ENCODE measurements at regions not wholly inside any gene's neighbourhood (a gene's known extent, or its start where the extent isn't known, plus 50 kb on each side); places are given as distances from the start of the nearest gene placed in this dataset.

GRCh38 chr4:56259655-56260054 lies 127.6 kb downstream of the AASDH start:
- WGBS, 2 experiments (ENCODE audit: extremely low coverage in 1 of 2, insufficient coverage in 1 of 2, insufficient read length in 1 of 2, insufficient replicate concordance in 2 of 2, low coverage in 1 of 2, low lambda C conversion rate in 2 of 2, missing lambda C conversion rate in 1 of 2): 79% methylated on average over 2 of the region's 2 CpGs; no CpG with 5 or more reads in 1 of the 2 experiments
- no peak overlapping the region for H3K56ac ChIP-seq (replicated peaks; ENCODE audit: insufficient read length, low read depth, low read length)
- peaks cover 0 to 7% (median 0%) of the 10 kb centered on the region in 4 experiments; a peak in 1 of 8 replicates for H3K36me3 ChIP-seq (ENCODE audit: control insufficient read depth in 2 of 4, insufficient read depth in 4 of 4, low read length in 3 of 4)
- no peak overlapping the region for H3K4ac ChIP-seq (replicated peaks; ENCODE audit: insufficient read length, low read depth, low read length)
- H2BK5ac ChIP-seq (ENCODE audit: low read depth, low read length): no peak overlapping the region
- H4K5ac ChIP-seq (ENCODE audit: insufficient read length, low read depth, low read length): no peak overlapping the region
- no peak overlapping the region for H4K8ac ChIP-seq (ENCODE audit: extremely low read depth, insufficient read depth, low read length)
- peaks cover 0 to 2% (median 0%) of the 10 kb centered on the region in 4 experiments; a peak in 1 of 7 replicates for H3K4me1 ChIP-seq (replicated peaks in 1 of 4; ENCODE audit: control insufficient read depth in 3 of 4, insufficient read depth in 4 of 4, low read length in 3 of 4)
- FAIRE-seq: no peak
- H3K27me3 ChIP-seq (replicated peaks in 1 of 4; ENCODE audit: control insufficient read depth in 3 of 4, extremely low read depth in 1 of 4, insufficient read depth in 3 of 4, low read length in 3 of 4): no peaks in the 10 kb centered on the region
- POLR2A ChIA-PET (ENCODE audit: partially characterized antibody): interaction anchor here (1.0 kb wide), 1 partner anchor 94 kb away, joined by 3 read pairs; no protein-coding TSS in a partner anchor
- H3K79me2 ChIP-seq (ENCODE audit: control insufficient read depth in 1 of 2, insufficient read depth in 2 of 2, low read length in 2 of 2): no peaks in the 10 kb centered on the region
- CTCF ChIA-PET (ENCODE audit: partially characterized antibody): interaction anchor here (0.5 to 1.7 kb wide), 4 partner anchors 19 to 397 kb away, joined by 3 to 6 read pairs (median 3); no protein-coding TSS in a partner anchor
- H3K9ac ChIP-seq (replicated peaks in 1 of 4; ENCODE audit: extremely low read depth in 1 of 4, low read depth in 3 of 4, low read length in 3 of 4): no peak overlapping the region
- H3K4me2 ChIP-seq (ENCODE audit: insufficient read depth in 1 of 2, low read depth in 2 of 2, low read length in 2 of 2): no peak overlapping the region
- no peak overlapping the region for H2AK5ac ChIP-seq (ENCODE audit: low read depth, low read length)
- no peak overlapping the region for H3K14ac ChIP-seq (ENCODE audit: insufficient read length)
- no peak for TF ChIP-seq POU5F1 (IDR thresholded peaks at IDR 0.05; ENCODE audit: low read depth, low read length)
- no peak for TF ChIP-seq KDM5A (IDR thresholded peaks at IDR 0.05; ENCODE audit: low read length)
- no peak for TF ChIP-seq NRF1 (IDR thresholded peaks at IDR 0.05; ENCODE audit: low read depth, low read length)
- TF ChIP-seq USF2 (IDR thresholded peaks at IDR 0.05; ENCODE audit: low read length): no peak
- TF ChIP-seq ZNF274 (IDR thresholded peaks at IDR 0.05; ENCODE audit: borderline replicate concordance, extremely low read depth, low read length): no peak
- no peak for TF ChIP-seq SP2 (IDR thresholded peaks at IDR 0.05; ENCODE audit: low read length)
- TF ChIP-seq YY1 (IDR thresholded peaks at IDR 0.05; ENCODE audit: low read depth, low read length): no peak
- TF ChIP-seq SP1 (IDR thresholded peaks at IDR 0.05; ENCODE audit: low read depth, low read length): no peak
- no peak for TF ChIP-seq KDM4A (IDR thresholded peaks at IDR 0.05; ENCODE audit: low read depth, low read length, severe bottlenecking)
- no peak for TF ChIP-seq RFX5 (IDR thresholded peaks at IDR 0.05; ENCODE audit: borderline replicate concordance, low read depth, low read length)
- TF ChIP-seq EGR1 (IDR thresholded peaks at IDR 0.05; ENCODE audit: borderline replicate concordance, low read depth, low read length): no peak
- TF ChIP-seq JUN (IDR thresholded peaks at IDR 0.05; ENCODE audit: low read depth, low read length): no peak
- TF ChIP-seq ATF3 (IDR thresholded peaks at IDR 0.05; ENCODE audit: insufficient read depth, low read depth, low read length): no peak
- no peaks in the 10 kb centered on the region for H3K79me1 ChIP-seq (ENCODE audit: low read depth, low read length)
- no peak overlapping the region for H2AFZ ChIP-seq (ENCODE audit: low read length)
- H3K4me3 ChIP-seq (ENCODE audit: extremely low read depth in 1 of 4, insufficient read depth in 2 of 4, low read depth in 3 of 4, low read length in 4 of 4): no peak overlapping the region
- H3K23me2 ChIP-seq (ENCODE audit: low read depth, low read length): no peaks in the 10 kb centered on the region
- no peak overlapping the region for H3K27ac ChIP-seq (ENCODE audit: low read depth, low read length)
- peaks cover 0 to 2% of the 10 kb centered on the region in 2 experiments for H4K20me1 ChIP-seq (replicated peaks in 1 of 2; ENCODE audit: control insufficient read depth in 1 of 2, insufficient read depth in 2 of 2, low read length in 2 of 2)
- DNase-seq (ENCODE audit: low read depth in 1 of 2, low spot score in 2 of 2): no peak
- H3K18ac ChIP-seq (ENCODE audit: extremely low read depth, low read length): no peak overlapping the region
- no peak overlapping the region for H2BK15ac ChIP-seq (ENCODE audit: low read length)
- H2BK20ac ChIP-seq (ENCODE audit: low read length): no peak overlapping the region
- peaks cover 7 to 9% of the 10 kb centered on the region in 2 experiments; a peak in 2 of 4 replicates for H3K9me3 ChIP-seq (ENCODE audit: insufficient read depth in 2 of 2, low read depth in 1 of 2, low read length in 1 of 2)
- H2BK120ac ChIP-seq (replicated peaks; ENCODE audit: low read depth, low read length): no peak overlapping the region
- no peak overlapping the region for H4K91ac ChIP-seq (replicated peaks; ENCODE audit: insufficient read length, low read length)
- H3K23ac ChIP-seq (ENCODE audit: insufficient read length): no peak overlapping the region
- no peak overlapping the region for H2BK12ac ChIP-seq (ENCODE audit: low read depth, low read length)
